Naive thymus-derived CD4-positive, alpha-beta T cell (primary cell): ENCODE measurements at regions not wholly inside any gene's neighbourhood (a gene's known extent, or its start where the extent isn't known, plus 50 kb on each side); places are given as distances from the start of the nearest gene placed in this dataset.
"Not testable (repeated sequence)": the region's sequence is repeated elsewhere in the genome, so short reads cannot be mapped to it uniquely, and the experiment has no call there.

Experiments
- ATAC-seq: fragments of 150-1000 bp; cut with Tn5 transposase; 2 replicates; pipeline ENCODE4 v1.10.0; 2021; ENCODE audit warnings: mild to moderate bottlenecking, moderate library complexity
- CTCF ChIA-PET: fragments of 350-600 bp; sonication (Branson Sonifier 250); formaldehyde crosslinking; loops from one replicate; lab custom pipeline; 2021; ENCODE audit warnings: antibody characterized with exemption; lab: Charles Lee
- POLR2A ChIA-PET: fragments of 350-600 bp; sonication (Branson Sonifier 250); formaldehyde crosslinking; loops from one replicate; lab custom pipeline; 2021; ENCODE audit warnings: antibody characterized with exemption, inconsistent platforms; lab: Charles Lee
- DNase-seq, 9 donors: peaks; one replicate each; pipeline versions ENCODE4 v3.0.0 to v3.0.0-alpha.2; 2020 to 2022; ENCODE audit warnings: mixed read lengths in 1 of 9
- H3K27ac ChIP-seq: one replicate; pipeline ENCODE4 v1.7.0; 2013; ENCODE audit warnings: mild to moderate bottlenecking, low read depth, low read length, moderate library complexity
- H3K27me3 ChIP-seq, 2 donors: one replicate each; pipeline ENCODE4 v1.7.0; 2013; ENCODE audit warnings: low read length in 2 of 2, mild to moderate bottlenecking in 2 of 2, moderate library complexity in 2 of 2; ENCODE audit not compliant: control insufficient read depth in 2 of 2, insufficient read depth in 2 of 2
- H3K36me3 ChIP-seq, 3 experiments: 1 replicate in 2 of 3; 2 replicates in 1 of 3; pipeline ENCODE4 v1.7.0; 2013; ENCODE audit warnings: low read length in 3 of 3, mild to moderate bottlenecking in 3 of 3, moderate library complexity in 1 of 3; ENCODE audit not compliant: insufficient read depth in 3 of 3, control insufficient read depth in 2 of 3
- H3K4me1 ChIP-seq, 2 donors: one replicate each; pipeline ENCODE4 v1.7.0; 2013; ENCODE audit warnings: low read length in 2 of 2, mild to moderate bottlenecking in 2 of 2, moderate library complexity in 1 of 2; ENCODE audit not compliant: control insufficient read depth in 2 of 2, insufficient read depth in 2 of 2
- H3K4me3 ChIP-seq: 2 replicates; pipeline ENCODE4 v1.7.0; 2013; ENCODE audit warnings: mild to moderate bottlenecking, low read length
- H3K9me3 ChIP-seq, 3 experiments: 1 replicate in 2 of 3; 2 replicates in 1 of 3; pipeline ENCODE4 v1.7.0; 2013; ENCODE audit warnings: low read length in 3 of 3; ENCODE audit not compliant: control insufficient read depth in 2 of 3
- H3K27ac Mint-ChIP-seq, 9 donors: one replicate each; pipeline ENCODE4 v1.8.0; 2020 to 2022; ENCODE audit warnings: mixed read lengths in 9 of 9, mild to moderate bottlenecking in 8 of 9, moderate library complexity in 5 of 9, inconsistent platforms in 2 of 9
- H3K27me3 Mint-ChIP-seq, 5 donors: one replicate each; pipeline ENCODE4 v1.8.0; 2021 to 2022; ENCODE audit warnings: mixed read lengths in 5 of 5, mild to moderate bottlenecking in 1 of 5
- H3K36me3 Mint-ChIP-seq, 5 donors: one replicate each; pipeline ENCODE4 v1.8.0; 2020 to 2022; ENCODE audit warnings: mixed read lengths in 5 of 5, mild to moderate bottlenecking in 3 of 5, inconsistent platforms in 1 of 5
- H3K4me1 Mint-ChIP-seq, 7 donors: one replicate each; pipeline ENCODE4 v1.8.0; 2020 to 2022; ENCODE audit warnings: mixed read lengths in 7 of 7, mild to moderate bottlenecking in 3 of 7, inconsistent platforms in 1 of 7
- H3K4me3 Mint-ChIP-seq, 10 donors: one replicate each; pipeline ENCODE4 v1.8.0; 2020 to 2022; ENCODE audit warnings: mild to moderate bottlenecking in 10 of 10, mixed read lengths in 10 of 10, moderate library complexity in 6 of 10, inconsistent platforms in 2 of 10
- H3K9me3 Mint-ChIP-seq, 11 donors: one replicate each; pipeline ENCODE4 v1.8.0; 2020 to 2022; ENCODE audit warnings: mixed read lengths in 11 of 11, mild to moderate bottlenecking in 4 of 11, inconsistent platforms in 1 of 11, moderate library complexity in 1 of 11
- intact Hi-C, 2 donors: fragments of 100-400 bp; cut with micrococcal nuclease; formaldehyde crosslinking; loops; one replicate each; pipeline ENCODE4 v1.15.1; 2023

- intact Hi-C loops, result no loop called here
- no peak for ATAC-seq
- no peaks in the 10 kb centered on the region for H3K27me3 Mint-ChIP-seq
- H3K9me3 ChIP-seq, result peaks cover 0 to 4% (median 0%) of the 10 kb centered on the region in 3 experiments
- CTCF ChIA-PET, result no interaction called here
- no peaks in the 10 kb centered on the region for H3K27me3 ChIP-seq
- H3K4me1 ChIP-seq, result no peaks in the 10 kb centered on the region
- DNase-seq, result no peak
- H3K4me3 ChIP-seq, result no peak overlapping the region
- POLR2A ChIA-PET, result no interaction called here
- H3K4me1 Mint-ChIP-seq, result no peaks in the 10 kb centered on the region
- H3K4me3 Mint-ChIP-seq, result no peak overlapping the region
- no peak overlapping the region for H3K27ac ChIP-seq
- no peak overlapping the region for H3K27ac Mint-ChIP-seq
- H3K9me3 Mint-ChIP-seq, result peaks cover 0 to 22% (median 5%) of the 10 kb centered on the region in 11 donors
- no peaks in the 10 kb centered on the region for H3K36me3 Mint-ChIP-seq
- no peaks in the 10 kb centered on the region for H3K36me3 ChIP-seq
Observed at GRCh38 chr4:134073711-134074110, 127.9 kb downstream of the PABPC4L start.

GRCh38 chr4:134072137-134072536 lies 129.5 kb downstream of the PABPC4L start:
- DNase-seq, result no peak
- ATAC-seq, result no peak
- H3K27ac Mint-ChIP-seq, result no peak overlapping the region

GRCh38 chr4:134070174-134070573 lies 131.4 kb downstream of the PABPC4L start:
- intact Hi-C loops, result no loop called here
- H3K4me1 Mint-ChIP-seq, result no peaks in the 10 kb centered on the region
- no peaks in the 10 kb centered on the region for H3K36me3 ChIP-seq
- ATAC-seq (no peak), DNase-seq (no peak)
- no peaks in the 10 kb centered on the region for H3K27me3 Mint-ChIP-seq
- H3K36me3 Mint-ChIP-seq, result no peaks in the 10 kb centered on the region
- peaks cover 0 to 4% (median 0%) of the 10 kb centered on the region in 3 experiments for H3K9me3 ChIP-seq
- H3K27ac ChIP-seq, result no peak overlapping the region
- no peak overlapping the region for H3K4me3 Mint-ChIP-seq
- no peaks in the 10 kb centered on the region for H3K27me3 ChIP-seq
- peaks cover 0 to 24% (median 6%) of the 10 kb centered on the region in 11 donors for H3K9me3 Mint-ChIP-seq
- no peaks in the 10 kb centered on the region for H3K4me1 ChIP-seq
- H3K4me3 ChIP-seq, result no peak overlapping the region
- CTCF ChIA-PET, result no interaction called here
- no peak overlapping the region for H3K27ac Mint-ChIP-seq
- POLR2A ChIA-PET, result no interaction called here

More at GRCh38 chr4:134072137-134072536, 129.5 kb downstream of the PABPC4L start:
- no peak overlapping the region for H3K27ac ChIP-seq
- Mint-ChIP-seq H3K4me3 (no peak overlapping the region), H3K36me3 (no peaks in the 10 kb centered on the region), H3K9me3 (peaks cover 0 to 27% (median 5%) of the 10 kb centered on the region in 11 donors), H3K4me1 (no peaks in the 10 kb centered on the region), H3K27me3 (no peaks in the 10 kb centered on the region)
- intact Hi-C loops, result no loop called here
- H3K4me3 ChIP-seq, result no peak overlapping the region
- no peaks in the 10 kb centered on the region for H3K4me1 ChIP-seq
- POLR2A ChIA-PET, result no interaction called here
- no peaks in the 10 kb centered on the region for H3K27me3 ChIP-seq
- peaks cover 0 to 4% (median 0%) of the 10 kb centered on the region in 3 experiments for H3K9me3 ChIP-seq
- CTCF ChIA-PET, result no interaction called here
- H3K36me3 ChIP-seq, result no peaks in the 10 kb centered on the region

GRCh38 chr4:134057356-134057755 lies 144.2 kb downstream of the PABPC4L start:
- H3K36me3 ChIP-seq, result no peaks in the 10 kb centered on the region
- ChIA-PET POLR2A (no interaction called here), CTCF (no interaction called here)
- no peak overlapping the region for H3K4me3 Mint-ChIP-seq
- intact Hi-C loops, result no loop called here
- peaks cover 0 to 10% (median 4%) of the 10 kb centered on the region in 11 donors for H3K9me3 Mint-ChIP-seq
- ATAC-seq (no peak), DNase-seq (no peak)
- no peaks in the 10 kb centered on the region for H3K9me3 ChIP-seq
- no peaks in the 10 kb centered on the region for H3K27me3 ChIP-seq
- H3K27ac ChIP-seq, result no peak overlapping the region
- no peak overlapping the region for H3K27ac Mint-ChIP-seq
- H3K4me1 Mint-ChIP-seq, result no peaks in the 10 kb centered on the region
- H3K27me3 Mint-ChIP-seq, result no peaks in the 10 kb centered on the region
- H3K4me1 ChIP-seq, result no peaks in the 10 kb centered on the region
- no peaks in the 10 kb centered on the region for H3K36me3 Mint-ChIP-seq
- no peak overlapping the region for H3K4me3 ChIP-seq

GRCh38 chr4:134046221-134046620 lies 155.4 kb downstream of the PABPC4L start:
- intact Hi-C loops, H3K27me3 ChIP-seq, POLR2A ChIA-PET, H3K4me3 Mint-ChIP-seq, H3K9me3 Mint-ChIP-seq, ATAC-seq, H3K36me3 ChIP-seq, H3K27me3 Mint-ChIP-seq, DNase-seq, CTCF ChIA-PET, H3K4me1 Mint-ChIP-seq, H3K4me3 ChIP-seq, H3K27ac ChIP-seq, H3K27ac Mint-ChIP-seq, H3K4me1 ChIP-seq, H3K36me3 Mint-ChIP-seq, H3K9me3 ChIP-seq: not testable (repeated sequence)

GRCh38 chr4:134045411-134045810 lies 156.2 kb downstream of the PABPC4L start:
- H3K4me1 ChIP-seq, result no peaks in the 10 kb centered on the region
- H3K9me3 ChIP-seq, result no peaks in the 10 kb centered on the region
- peaks cover 0 to 8% (median 0%) of the 10 kb centered on the region in 11 donors for H3K9me3 Mint-ChIP-seq
- H3K36me3 Mint-ChIP-seq, result no peaks in the 10 kb centered on the region
- H3K4me3 Mint-ChIP-seq, result no peak overlapping the region
- H3K27me3 Mint-ChIP-seq, result no peaks in the 10 kb centered on the region
- H3K4me3 ChIP-seq, result no peak overlapping the region
- H3K4me1 Mint-ChIP-seq, result no peaks in the 10 kb centered on the region
- ChIA-PET CTCF (no interaction called here), POLR2A (no interaction called here)
- DNase-seq (no peak), ATAC-seq (no peak)
- H3K27ac ChIP-seq, result no peak overlapping the region
- H3K27ac Mint-ChIP-seq, result no peak overlapping the region
- intact Hi-C loops, result no loop called here
- no peaks in the 10 kb centered on the region for H3K27me3 ChIP-seq
- no peaks in the 10 kb centered on the region for H3K36me3 ChIP-seq

- intact Hi-C loops, result no loop called here
- H3K4me3 Mint-ChIP-seq, result no peak overlapping the region
Observed at GRCh38 chr4:134043266-134043665, 158.3 kb downstream of the PABPC4L start.

More at GRCh38 chr4:134043266-134043665, 158.3 kb downstream of the PABPC4L start:
- H3K36me3 ChIP-seq, result no peaks in the 10 kb centered on the region
- Mint-ChIP-seq H3K9me3 (peaks cover 0 to 9% (median 0%) of the 10 kb centered on the region in 11 donors), H3K27me3 (no peaks in the 10 kb centered on the region), H3K36me3 (no peaks in the 10 kb centered on the region), H3K4me1 (no peaks in the 10 kb centered on the region), H3K27ac (no peak overlapping the region)
- DNase-seq (no peak), ATAC-seq (no peak)
- H3K4me1 ChIP-seq, result no peaks in the 10 kb centered on the region
- no peak overlapping the region for H3K4me3 ChIP-seq
- no peaks in the 10 kb centered on the region for H3K9me3 ChIP-seq
- H3K27me3 ChIP-seq, result no peaks in the 10 kb centered on the region
- ChIA-PET POLR2A (no interaction called here), CTCF (no interaction called here)
- H3K27ac ChIP-seq, result no peak overlapping the region
